ENCODE measurements at regions not wholly inside any gene's neighbourhood (a gene's known extent, or its start where the extent isn't known, plus 50 kb on each side); places are given as distances from the start of the nearest gene placed in this dataset.

- TF ChIP-seq CTCF (IDR thresholded peaks at IDR 0.05) (no peak), POLR2A (IDR thresholded peaks at IDR 0.05) (no peak), POLR2AphosphoS5 (IDR thresholded peaks at IDR 0.05; ENCODE audit: insufficient read depth in 1 of 2, low read depth in 1 of 2) (no peak)
Observed at GRCh38 chr5:4271193-4271592, 675.6 kb downstream of the IRX1 start.
